AG20443 (cell line): ENCODE measurements at regions not wholly inside any gene's neighbourhood (a gene's known extent, or its start where the extent isn't known, plus 50 kb on each side); places are given as distances from the start of the nearest gene placed in this dataset.
A peak's percentile ranks its signal among the peaks of the same experiment; 100 is the strongest.

Experiments
- DNase-seq: peaks from one replicate; pipeline ENCODE4 v3.0.0; 2012; ENCODE audit warnings: low spot score, mixed read lengths

DNA sequence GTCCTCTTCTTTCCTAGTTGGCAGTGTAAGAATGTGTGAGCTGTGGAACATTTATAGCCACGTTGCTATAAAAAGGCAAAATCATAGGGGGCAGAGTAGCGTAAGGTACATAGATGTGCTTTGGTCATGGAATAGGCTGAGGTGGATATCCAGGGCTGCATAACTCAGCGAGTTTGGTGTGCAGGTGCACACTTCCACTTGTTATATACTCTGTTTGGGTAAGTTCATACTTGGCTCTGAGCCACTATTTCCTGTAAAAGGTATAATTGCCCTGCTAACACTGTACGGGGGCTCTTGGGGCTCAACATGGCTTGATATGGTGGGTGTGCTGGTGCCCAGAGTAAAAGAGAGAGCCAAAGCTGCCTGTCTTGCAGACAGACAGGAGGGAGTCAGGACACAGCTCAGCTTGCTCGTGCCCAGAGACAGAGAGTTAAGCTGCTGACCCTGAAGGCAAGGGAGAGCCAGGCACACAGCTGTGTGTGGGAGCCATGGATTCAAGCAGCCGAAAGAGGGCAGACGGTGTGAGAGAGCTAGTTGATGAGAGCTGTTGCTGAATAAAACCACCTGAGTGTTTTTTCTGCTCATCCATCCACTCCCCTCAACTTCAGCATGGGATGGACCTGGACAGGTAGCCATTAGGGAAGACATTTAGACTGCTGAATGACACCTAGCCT is 126.7 kb downstream of the DKK1 start:
- no peak for DNase-seq

DNA sequence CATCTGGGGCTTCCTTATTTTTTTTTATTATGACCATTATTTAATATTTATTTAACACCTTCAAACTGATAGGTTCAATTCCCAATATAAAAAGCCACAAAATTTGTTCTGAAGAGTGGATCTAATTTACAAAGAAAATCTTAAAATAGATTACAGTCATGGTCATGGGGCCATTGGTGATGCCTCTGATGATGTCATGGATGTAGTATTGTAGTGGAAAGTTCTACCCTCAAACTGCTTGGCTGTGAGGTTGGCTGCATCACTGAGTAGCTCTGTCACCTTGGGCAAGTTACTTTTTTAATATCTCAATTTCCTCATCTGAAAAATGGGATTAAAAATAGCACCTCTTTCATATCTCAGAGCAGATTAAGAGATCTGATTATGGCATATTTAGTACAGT is 128.5 kb downstream of the DKK1 start:
- peak; percentile 45 for DNase-seq

DNA sequence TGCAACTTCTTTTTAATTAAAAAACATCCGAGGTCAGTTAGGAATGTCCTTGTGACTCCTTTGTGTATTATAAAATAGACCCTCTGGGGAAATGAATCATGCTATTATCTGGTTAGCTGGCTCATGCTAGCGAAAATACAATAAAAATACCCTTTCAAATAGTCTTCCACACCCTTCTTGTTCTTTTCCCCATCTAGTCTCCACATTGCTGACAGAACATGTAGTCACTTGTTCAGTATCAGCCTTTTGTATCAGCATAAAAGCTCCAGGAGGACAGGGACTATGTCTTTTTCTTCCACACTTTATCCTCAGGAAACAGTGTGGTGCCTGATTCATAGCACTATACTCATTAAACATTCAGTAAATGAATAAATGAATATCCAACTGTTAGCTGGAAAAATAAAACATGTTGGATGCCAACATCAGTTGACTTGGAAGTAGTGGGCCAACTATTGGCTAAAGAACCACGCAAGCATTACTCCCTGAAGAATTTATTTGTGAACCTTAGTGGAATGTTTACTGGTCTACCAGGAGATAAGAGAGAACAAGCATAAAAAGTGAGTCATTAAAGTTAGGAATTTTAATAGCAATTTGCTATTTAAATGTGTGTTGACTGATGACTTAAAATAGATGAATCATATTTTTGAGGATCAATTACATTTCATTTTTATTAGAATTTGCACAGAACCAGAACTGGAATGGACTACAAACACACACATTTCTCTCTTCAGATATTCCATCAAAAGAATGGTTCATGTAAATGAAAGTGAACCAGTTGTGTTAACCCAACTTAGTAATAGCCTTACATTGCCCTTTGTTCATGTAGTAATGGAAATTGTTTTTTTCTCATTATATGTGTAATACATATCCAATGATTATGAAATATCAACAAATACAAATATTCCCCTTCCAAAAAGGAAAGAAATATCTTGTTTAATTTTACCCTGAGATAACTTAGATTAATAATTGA is 129.6 kb downstream of the DKK1 start:
- DNase-seq = peak; percentile 40

DNA sequence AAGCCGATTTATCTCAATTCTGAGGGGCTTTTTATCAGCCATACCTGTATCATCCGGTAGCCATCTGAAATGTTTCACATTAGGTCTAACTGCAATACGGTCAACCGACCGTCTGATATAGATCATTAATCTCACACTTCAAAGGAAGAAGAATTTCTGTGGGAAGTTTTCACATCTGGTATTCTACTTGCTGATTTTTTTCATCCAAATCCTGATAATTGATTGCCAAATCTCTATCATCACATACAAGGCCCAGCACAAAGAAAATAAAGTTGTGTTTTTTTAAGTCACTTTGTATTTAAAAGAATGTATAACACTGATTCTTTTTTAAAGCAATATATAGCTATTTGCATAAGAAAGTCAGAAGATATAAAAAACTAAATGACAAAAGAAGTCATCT is 132.3 kb downstream of the DKK1 start:
- no peak for DNase-seq

DNA sequence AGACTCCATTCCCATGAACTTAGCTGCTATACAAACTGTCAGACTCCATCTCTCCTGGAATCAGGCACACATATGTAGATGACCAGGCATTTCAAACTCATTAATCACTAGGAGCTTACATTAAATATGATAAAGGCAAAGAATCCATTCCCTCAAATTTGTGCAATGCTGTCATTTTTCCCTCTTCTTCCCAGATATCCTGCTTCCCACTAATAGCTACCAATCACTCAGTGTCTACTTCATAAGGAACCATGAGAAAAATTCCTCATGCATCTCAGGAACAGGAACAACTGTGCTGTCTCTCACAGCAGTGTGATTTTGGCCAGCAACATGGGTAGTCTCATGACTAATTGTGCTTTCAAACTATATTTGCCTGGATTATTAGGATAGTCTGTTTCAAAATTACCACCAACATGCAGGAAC is 133.9 kb downstream of the DKK1 start:
- DNase-seq = no peak

DNA sequence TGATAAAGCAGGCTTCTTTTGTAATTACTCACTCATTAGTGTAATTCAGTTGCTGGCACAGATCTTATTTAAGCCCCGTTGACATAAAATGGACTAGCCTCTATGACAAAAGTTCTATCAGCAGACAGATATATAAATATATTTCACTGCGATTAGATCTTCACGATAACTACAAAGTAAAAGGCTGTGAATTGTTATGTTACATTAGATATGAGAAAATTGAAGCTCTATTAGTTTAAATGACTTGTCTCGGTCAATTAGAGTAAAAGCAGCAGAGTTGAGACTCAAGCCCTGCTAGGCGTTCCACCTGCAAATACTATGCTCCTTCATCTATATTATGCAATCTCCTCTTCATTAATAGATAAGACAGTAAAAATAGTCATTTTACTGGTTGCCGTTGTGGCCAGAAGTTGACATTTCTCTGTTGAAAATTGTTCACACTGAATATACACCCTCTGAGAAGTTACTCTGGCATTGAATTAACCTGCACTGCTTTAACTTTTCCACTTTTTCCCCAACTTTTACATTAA is 136.7 kb downstream of the DKK1 start:
- no peak for DNase-seq

DNA sequence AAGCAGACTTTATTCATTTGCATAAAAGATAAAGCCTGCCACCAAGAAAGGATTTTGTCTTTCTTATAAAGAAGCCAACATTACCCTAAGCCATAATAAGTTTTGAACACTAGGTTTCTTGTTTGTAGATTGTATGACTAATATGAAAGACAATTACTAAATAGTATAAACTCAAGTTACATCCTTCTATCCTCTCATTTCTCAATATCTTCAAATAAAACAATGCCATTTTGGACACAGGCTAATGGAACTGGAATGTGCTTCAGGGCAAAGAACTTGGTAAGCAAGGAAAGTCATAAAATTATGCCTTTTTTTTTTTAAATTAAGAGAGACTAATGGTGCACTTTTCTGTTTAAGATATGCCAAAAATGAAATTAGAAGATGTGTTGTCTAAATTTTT is 137.7 kb downstream of the DKK1 start:
- DNase-seq = peak; percentile 58

DNA sequence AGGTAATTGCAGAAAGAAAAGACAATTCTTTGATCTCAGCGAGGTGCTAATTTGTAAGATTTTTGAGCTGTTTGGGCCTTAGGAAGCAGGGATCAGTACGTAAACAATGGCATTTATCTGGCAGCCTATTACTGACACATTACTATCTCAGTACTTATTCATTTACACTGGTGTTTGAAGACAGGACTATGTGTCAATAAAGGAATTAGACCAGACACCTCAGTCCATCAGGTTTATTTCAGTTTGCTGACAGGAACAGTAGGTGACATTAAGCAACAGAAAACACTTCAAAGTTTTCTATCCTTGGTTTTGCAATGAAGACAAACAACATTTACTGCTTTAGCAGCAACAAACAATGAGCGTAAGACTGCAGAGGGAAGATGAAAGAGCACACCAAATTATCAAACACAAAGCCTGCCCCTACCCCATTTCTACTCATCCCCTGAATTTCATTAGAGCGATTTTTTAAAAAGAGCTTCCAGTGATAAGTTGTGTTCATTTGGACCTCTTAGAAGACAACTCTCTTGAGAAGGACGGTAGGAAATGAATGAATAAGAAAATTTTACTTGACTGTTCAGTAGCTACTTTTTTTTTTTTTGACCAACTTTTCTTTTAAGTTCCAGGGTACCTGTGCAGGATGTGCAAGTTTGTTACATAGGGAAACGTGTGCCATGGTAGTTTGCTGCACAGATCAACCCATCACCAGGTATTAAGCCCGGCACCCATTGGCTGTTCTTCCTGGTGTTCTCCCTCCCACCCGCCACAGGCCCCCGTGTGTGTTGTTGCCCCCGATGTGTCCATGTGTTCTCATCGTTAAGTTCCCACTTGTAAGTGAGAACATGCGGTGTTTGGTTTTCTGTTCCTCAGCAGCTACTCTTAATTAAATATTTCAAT is 138.8 kb downstream of the DKK1 start:
- DNase-seq = no peak

DNA sequence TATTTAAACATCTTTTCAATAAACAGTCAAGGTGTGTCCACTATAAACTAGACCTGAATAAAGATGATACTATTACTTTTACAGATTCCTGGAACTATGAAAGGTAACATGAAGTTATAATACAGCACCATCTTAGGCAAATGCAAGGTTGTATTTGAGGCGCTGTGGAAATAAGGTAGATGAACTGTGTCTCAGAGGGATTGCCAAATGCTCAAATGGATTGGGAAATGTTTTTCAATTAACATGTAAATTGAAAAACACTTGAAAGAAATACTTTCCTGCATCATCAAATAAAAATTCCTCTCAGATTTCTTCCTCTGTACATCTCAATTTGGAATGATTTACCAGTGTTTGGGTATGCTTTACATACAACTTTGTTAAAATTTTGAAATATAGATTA is 139.4 kb downstream of the DKK1 start:
- no peak for DNase-seq

DNA sequence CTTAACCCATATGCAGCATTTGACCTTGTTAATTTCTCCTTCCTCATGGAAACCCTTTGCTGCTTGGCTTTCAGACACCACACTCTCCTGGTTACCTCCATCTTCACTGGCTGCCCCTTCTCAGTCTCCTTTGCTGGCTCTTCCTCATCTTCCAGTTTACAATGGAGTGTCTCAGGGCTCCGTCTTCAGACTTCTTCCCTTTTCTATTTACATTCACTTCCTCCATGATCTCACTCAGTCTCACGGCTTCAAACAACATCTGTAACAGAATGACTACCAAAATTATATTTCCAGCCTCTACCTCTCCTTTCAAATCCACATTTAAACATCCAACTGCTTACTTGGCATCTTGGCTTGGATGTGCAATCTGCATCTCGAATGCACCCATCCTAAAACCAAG is 140.4 kb downstream of the DKK1 start:
- DNase-seq = no peak

DNA sequence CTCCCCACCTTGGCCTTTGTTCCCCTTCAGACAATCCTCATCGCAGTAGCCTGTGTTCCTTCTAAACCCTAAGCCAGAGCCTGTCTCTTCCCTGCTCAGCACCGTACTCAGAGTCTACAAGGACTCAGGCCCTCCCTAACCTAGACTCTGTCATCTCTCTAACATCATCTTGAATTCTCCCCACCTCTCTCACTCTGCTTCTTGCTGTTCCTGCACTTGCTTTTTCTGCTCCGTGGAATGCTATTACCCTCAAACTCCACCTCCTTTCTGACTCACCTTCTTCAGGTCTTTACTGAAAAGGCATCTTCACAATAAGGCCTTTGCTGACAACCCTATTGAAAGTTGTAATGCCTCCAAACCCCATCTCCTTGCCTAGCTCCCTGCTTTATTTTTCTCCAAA is 141.0 kb downstream of the DKK1 start:
- no peak for DNase-seq

DNA sequence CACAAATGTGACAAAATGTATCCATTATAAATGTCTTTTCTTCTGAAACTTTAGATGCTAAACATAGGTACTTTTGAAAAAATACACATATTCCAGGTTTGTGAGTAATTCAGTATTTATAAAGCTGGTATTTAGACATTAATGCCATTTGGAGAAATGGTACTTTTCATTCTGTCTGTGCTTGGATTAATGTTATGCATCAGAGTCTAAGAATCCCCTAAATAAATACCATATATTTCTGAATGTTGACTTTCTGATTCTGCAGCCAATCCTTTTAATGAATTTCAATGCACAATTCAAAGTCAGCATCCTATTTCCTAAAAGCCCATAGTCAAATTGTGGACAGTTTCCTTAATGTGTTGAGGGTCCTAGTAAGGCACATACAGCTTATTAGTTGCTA is 145.0 kb downstream of the DKK1 start:
- DNase-seq = no peak

DNA sequence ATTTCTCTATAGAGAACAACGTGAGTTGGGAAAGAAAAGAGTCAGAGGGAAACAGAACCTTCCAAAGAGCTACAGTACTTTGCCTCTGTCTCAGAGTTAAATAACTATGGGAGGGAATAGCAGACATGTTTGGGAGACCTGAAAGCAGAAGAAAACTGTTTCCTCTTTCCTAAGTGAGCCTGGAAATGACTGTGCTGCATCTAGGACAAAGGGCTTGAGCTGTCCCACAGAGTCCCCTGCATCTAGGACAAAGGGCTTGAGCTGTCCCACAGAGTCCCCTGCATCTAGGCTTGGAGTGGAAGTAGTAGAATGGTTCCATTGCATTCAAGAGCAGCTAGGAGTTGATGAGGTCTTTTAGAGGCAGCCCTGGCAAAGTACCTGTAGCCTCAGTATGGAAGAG is 149.7 kb downstream of the DKK1 start:
- DNase-seq = no peak

DNA sequence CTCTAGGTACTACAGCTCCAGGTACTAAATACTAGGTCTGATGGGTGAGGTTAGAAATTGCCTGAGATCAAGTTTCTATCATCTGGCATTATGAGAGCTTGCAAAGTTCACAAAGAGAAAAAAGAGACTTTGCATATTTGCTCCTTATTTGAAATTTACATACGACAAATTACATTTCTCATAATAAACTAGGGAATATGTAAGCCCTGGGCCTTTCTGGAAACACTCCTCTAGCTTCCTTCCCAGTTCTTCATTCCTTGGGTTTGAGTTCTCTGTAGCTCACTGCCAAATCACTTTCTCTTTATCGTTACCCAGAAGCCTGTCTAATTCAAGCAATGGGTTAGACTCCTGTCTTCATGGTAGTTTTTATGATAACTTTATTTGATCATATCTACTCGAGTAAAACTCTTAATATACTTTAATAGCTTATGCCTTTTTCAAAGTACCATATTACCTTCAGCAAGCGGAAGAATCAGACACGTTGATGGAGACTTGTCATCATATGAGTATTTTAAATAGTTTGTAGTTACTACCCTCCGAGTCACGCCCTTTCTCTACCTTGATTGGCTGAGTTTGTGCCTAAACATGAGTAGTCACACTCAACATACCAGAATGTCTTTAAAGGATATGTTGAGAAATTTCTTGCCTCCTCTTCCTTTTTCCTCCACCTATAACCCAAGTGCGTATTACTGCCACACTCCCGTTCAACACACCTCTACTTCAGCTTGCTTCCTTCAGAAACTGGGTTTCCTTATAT is 150.5 kb downstream of the DKK1 start:
- DNase-seq = no peak

DNA sequence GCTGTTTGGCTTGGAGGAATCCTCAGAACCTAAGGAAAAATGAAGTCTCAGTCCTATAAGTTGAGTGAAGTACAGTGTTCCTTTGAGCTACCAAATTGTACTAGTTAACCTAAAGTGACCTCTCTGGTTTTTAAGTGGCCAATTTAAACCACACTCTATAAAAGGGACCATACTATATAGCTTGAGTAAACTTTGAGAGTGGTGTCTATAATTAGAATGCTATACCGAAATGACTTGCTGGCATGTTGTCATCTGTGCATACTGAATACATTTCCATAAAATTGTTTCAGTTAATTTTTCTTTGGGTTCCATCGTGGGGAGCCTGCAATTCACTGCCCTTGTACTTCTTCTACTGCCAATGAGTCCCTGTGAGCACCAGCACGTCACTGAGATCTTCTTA is 151.1 kb downstream of the DKK1 start:
- no peak for DNase-seq

DNA sequence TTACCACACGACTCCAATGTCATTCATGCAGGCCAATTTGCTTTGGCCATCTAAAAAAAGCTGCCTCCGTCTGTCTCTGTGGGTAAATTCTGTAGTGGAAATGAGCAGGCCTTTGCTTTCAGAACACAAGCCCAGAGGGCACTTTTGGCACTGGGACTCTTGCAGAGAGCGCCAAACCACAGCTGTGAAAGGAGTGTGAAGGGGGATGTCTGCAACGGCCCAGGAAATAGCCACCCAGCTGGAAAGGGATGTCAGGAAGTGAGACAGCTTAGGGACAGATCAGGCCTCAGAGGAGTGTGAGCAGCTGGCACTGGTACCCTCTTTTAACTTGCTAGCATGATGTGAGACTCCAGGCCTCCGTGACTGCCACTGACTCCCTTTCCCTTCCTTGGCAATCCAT is 152.4 kb downstream of the DKK1 start:
- DNase-seq = peak; percentile 39

DNA sequence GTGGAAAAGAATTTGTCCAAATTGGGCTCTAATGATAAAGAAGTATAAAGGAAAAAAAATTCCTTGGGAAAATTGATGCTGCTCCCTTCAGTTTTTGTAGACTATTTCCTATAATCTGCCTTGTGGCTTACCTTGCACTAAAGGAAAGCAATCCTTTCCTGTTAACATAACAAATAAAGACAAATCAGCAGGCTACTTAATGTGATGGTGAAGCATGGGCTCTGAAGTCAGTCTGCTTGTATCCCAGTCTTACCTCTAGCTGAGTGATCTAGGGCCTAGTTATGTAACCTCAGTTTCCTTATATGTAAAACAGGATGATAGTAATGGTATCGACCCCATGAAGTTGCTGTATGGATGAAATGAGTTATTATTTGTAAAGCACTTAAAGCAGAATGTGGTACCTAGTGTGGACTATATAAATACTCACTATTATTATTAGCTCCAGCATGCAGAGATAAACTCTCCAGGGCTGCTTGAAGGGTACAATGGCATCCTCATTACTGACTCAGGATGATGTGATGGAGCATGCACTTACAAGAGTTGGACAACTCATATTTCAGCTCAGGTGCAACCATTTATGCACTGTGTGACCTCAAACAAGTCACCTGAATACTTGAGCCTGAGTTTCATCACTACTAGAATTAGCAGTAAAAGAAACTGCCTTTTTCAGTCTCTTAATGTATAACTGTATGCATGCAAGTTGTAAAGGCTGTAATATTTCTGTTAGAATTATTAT is 156.1 kb downstream of the DKK1 start:
- DNase-seq = no peak

DNA sequence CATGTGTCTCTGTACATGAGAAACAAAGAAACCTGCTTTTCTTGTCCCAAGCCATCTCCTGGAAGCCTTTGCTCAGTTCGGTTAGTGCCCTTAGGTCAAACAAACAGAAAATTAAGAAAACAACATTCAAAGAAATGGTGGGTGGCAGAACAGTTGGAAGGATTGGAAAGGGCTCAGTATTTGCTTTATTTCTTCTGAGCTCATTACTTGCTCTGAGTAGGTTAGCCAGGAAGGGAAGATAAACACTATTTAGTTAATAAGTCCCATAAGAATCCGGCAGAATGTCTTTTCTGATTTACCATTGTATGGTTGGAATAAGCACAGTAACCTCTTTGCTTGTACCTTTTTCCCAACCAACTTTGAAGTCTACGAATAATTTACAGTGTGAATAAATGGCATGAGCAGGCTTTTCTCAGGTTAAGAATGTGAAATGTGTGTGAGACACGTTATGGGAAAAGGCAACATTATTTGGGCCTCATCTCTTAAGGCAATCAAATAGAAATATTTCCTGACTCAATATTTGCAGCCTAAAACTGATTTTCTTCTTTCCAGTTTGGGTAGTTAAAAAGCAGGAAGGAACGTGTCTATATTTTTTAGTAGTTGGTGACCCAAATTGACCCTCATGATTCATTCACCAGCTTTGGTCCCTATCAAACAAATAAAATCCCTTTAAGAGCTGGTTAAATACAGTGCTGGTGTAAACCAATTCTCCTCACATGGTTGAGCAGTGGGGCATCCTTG is 158.5 kb downstream of the DKK1 start:
- no peak for DNase-seq

DNA sequence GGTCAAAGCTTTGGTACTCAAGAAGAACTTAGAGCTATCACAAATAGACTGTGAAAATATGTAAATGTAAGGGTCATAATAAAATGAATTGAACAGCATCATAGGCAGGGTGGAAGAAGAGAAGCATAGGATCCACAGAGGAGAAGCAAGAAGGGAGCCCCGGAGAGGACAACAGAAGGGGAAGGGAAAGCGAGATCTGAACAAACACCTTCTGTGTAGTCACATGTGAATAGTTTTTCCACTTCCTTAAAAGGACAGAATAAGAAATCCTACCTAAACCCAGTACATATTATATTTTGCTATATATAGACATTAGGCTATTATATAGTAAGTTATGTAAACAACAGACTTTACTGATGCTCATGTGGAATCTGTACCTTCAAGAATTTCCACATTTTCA is 160.2 kb downstream of the DKK1 start:
- DNase-seq = no peak

DNA sequence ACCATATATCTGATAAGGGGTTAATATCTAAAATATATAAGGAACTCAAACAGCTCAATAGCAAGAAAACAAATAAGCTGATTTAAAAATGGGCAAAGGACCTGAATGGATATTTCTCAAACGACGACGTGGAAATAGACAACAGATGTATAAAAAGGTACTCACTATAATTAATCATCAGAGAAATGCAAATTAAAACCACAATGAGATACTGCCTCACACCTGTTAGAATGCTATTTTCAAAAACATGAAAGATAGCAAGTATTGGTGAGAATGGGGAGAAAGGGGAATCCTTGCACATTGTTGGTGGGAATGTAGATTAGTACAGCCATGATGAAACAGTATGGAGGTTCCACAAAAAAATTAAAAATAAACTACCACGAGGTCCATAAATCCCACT is 163.2 kb downstream of the DKK1 start:
- no peak for DNase-seq
